ENCODE measurements at regions not wholly inside any gene's neighbourhood (a gene's known extent, or its start where the extent isn't known, plus 50 kb on each side); places are given as distances from the start of the nearest gene placed in this dataset.
A peak's percentile ranks its signal among the peaks of the same experiment; 100 is the strongest.

DNA sequence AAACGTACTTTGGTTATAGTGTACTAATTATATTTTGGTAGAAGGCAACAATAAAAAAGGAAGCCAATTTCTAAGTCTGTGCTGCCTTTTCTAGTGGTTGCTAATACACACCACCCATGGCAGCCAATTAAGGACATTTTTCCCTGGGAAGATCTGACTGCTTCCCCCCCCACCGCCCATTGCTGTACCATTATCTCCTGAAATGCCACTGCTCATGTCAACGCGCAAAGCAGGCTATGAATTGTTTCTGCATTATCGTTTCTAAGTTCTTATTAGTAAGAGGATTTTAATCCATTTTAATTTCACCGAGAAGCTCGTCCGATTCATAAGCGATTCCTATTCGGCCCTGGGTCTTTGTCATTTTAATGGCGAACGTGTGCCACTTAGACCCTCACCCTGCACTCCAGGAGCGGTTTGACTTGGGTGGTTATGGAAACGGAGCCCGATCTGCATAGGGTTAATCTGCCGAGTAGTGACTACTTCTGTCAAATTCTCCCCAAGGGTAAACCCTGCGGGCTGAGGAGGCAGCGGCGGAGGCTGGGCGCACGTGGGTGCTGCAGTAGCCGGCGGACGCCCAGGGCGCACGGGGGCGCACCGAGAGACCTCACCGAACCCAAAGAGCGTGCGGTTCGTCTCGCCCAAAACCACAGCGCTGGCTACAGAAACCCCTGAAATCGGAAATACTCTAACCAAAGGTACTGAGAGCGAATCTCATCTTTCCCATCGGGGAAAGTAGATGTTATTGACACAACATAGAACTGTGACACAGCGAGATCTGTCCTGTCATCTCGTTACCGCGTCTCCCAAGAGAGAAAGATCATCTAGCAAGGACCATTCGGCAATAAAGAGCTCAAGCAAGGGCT is 55.8 kb upstream of the SHC3 start:
- peak; percentile 43 for DNase-seq (ENCODE audit: extremely low spot score)
- ChIA-PET POLR2A (no interaction called here), CTCF (interaction anchor here (1.0 kb wide), 1 partner anchor 8 kb away, joined by 3 read pairs; no protein-coding TSS in a partner anchor)
- TF ChIP-seq CTCF (IDR thresholded peaks at IDR 0.05; ENCODE audit: control extremely low read depth, extremely low read depth, low read depth, missing control alignments) = no peak

DNA sequence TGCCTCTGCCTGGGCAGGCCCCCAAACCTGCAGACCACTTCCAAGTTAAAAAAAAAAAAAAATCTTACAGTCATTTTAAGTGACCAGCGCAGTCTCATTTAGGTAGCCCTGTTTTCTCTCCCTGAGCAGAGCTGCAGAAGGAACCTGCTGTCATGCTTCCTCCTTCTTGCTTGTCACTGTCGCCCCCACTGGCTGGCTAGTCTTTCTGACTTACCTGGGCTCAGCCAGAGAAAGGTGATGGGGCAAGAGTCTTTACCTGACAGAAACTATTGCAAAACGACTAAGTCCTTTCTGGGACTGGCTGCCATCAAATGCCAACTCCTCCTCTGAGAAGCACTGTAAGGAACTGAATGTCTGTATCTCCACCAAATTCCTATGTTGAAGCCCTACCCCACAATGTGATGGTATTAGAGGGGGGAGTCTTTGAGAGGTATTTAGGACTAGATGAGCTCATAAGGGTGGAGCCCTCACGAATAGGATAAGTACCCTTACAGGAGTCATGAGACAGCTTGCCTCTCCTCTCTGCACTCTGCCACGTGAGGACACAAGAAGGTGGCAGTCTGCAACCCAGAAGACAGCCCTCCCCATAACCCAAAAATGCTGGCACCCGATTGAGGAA is 58.4 kb upstream of the SHC3 start:
- POLR2A ChIA-PET = no interaction called here

GRCh38 chr9:89238424-89238823 is 59.8 kb upstream of the SHC3 start:
- ChIA-PET CTCF (no interaction called here), POLR2A (no interaction called here)
- DNase-seq (ENCODE audit: extremely low spot score) = no peak
- no peak for TF ChIP-seq CTCF (IDR thresholded peaks at IDR 0.05; ENCODE audit: control extremely low read depth, extremely low read depth, low read depth, missing control alignments)

More for the DNA sequence above, 58.4 kb upstream of the SHC3 start:
- no peak for TF ChIP-seq CTCF (IDR thresholded peaks at IDR 0.05; ENCODE audit: control extremely low read depth, extremely low read depth, low read depth, missing control alignments)
- DNase-seq (ENCODE audit: extremely low spot score) = no peak
- CTCF ChIA-PET = no interaction called here

DNA sequence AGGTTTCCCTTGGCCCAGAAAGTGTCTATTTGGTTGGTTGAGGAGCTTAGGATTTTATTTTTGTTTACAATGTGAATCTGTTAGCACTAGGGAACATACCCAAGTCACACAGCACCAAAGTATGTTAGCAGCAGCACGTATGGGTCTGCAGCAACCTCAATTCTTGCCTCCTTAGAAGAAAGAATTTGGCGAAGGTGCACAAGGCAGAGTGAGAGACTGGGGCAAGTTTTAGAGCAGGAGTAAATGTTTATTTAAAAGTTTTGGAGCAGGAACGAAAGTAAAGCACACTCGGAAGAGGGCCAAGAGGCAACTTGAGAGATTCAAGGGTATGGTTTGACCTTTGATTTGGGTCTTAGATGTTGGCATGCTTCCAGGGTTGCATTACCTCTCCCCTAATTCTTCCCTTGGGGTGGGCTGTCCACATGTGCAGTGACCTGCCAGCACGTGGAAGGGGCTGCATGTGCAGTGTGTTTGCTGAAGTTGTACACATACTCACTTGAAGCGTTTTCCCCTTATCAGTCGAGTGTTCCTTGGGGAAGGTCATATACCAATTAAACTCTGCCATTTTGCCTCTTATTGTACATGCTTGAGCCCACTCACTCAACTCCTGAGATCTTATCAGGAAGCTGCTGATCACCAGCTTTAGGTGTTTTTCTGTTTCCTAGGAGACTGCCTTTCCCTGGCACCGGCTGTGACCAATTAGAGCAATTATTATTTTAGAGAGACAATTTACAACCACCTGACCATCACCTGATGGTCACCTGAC is 64.9 kb upstream of the SHC3 start:
- POLR2A ChIA-PET = no interaction called here
- no peak for TF ChIP-seq CTCF (IDR thresholded peaks at IDR 0.05; ENCODE audit: control extremely low read depth, extremely low read depth, low read depth, missing control alignments)
- CTCF ChIA-PET = no interaction called here

GRCh38 chr9:89246840-89247239 is 64.2 kb upstream of the CKS2 start:
- ChIA-PET POLR2A (no interaction called here), CTCF (no interaction called here)
- DNase-seq (ENCODE audit: extremely low spot score) = no peak
- no peak for TF ChIP-seq CTCF (IDR thresholded peaks at IDR 0.05; ENCODE audit: control extremely low read depth, extremely low read depth, low read depth, missing control alignments)

More for the DNA sequence above, 64.9 kb upstream of the SHC3 start:
- no peak for DNase-seq (ENCODE audit: extremely low spot score)
